NOMO-1 treated with DMSO at 0.1 percent for 48 hours (cell line): ENCODE measurements at regions not wholly inside any gene's neighbourhood (a gene's known extent, or its start where the extent isn't known, plus 50 kb on each side); places are given as distances from the start of the nearest gene placed in this dataset.
"Not testable (repeated sequence)": the region's sequence is repeated elsewhere in the genome, so short reads cannot be mapped to it uniquely, and the experiment has no call there.

Experiments
- DNase-seq: peaks from one replicate; lab custom pipeline; 2025; ENCODE audit not compliant: unreplicated experiment; lab: John Stamatoyannopoulos, UW

GRCh38 chr4:58871509-58871908, 1761.3 kb upstream of the IGFBP7 start:
- DNase-seq = no peak

GRCh38 chr4:58849026-58849425, 1738.8 kb upstream of the IGFBP7 start:
- no peak for DNase-seq

- DNase-seq = no peak
Measured at GRCh38 chr4:58843455-58843854, 1733.3 kb upstream of the IGFBP7 start.

GRCh38 chr4:58833126-58833525, 1722.9 kb upstream of the IGFBP7 start:
- DNase-seq = no peak

- DNase-seq = no peak
Measured at GRCh38 chr4:58825278-58825677, 1715.1 kb upstream of the IGFBP7 start.

- DNase-seq = not testable (repeated sequence)
Measured at GRCh38 chr4:58818560-58818959, 1708.4 kb upstream of the IGFBP7 start.

GRCh38 chr4:58809948-58810347, 1699.8 kb upstream of the IGFBP7 start:
- DNase-seq = no peak

- DNase-seq = no peak
Measured at GRCh38 chr4:58809366-58809765, 1699.2 kb upstream of the IGFBP7 start.

GRCh38 chr4:58808817-58809216, 1698.6 kb upstream of the IGFBP7 start:
- DNase-seq = no peak

- DNase-seq = no peak
Measured at GRCh38 chr4:58807843-58808615, 1697.8 kb upstream of the IGFBP7 start.

GRCh38 chr4:58776627-58777026, 1666.4 kb upstream of the IGFBP7 start:
- DNase-seq = no peak

- DNase-seq = no peak
Measured at GRCh38 chr4:58767598-58767997, 1657.4 kb upstream of the IGFBP7 start.

GRCh38 chr4:58766763-58767162, 1656.6 kb upstream of the IGFBP7 start:
- no peak for DNase-seq

GRCh38 chr4:58761563-58761962, 1651.4 kb upstream of the IGFBP7 start:
- no peak for DNase-seq

GRCh38 chr4:58760737-58761136, 1650.6 kb upstream of the IGFBP7 start:
- DNase-seq = no peak

- no peak for DNase-seq
Measured at GRCh38 chr4:58760100-58760499, 1649.9 kb upstream of the IGFBP7 start.

- no peak for DNase-seq
Measured at GRCh38 chr4:58749206-58749605, 1639.0 kb upstream of the IGFBP7 start.

- DNase-seq = no peak
Measured at GRCh38 chr4:58740897-58741296, 1630.7 kb upstream of the IGFBP7 start.

- DNase-seq = no peak
Measured at GRCh38 chr4:58739275-58739674, 1629.1 kb upstream of the IGFBP7 start.

GRCh38 chr4:58738375-58738774, 1628.2 kb upstream of the IGFBP7 start:
- no peak for DNase-seq

GRCh38 chr4:58734030-58734674, 1624.0 kb upstream of the IGFBP7 start:
- DNase-seq = no peak

- DNase-seq = no peak
Measured at GRCh38 chr4:58732973-58733372, 1622.8 kb upstream of the IGFBP7 start.

GRCh38 chr4:58723954-58724353, 1613.8 kb upstream of the IGFBP7 start:
- DNase-seq = no peak
